ENCODE measurements at regions not wholly inside any gene's neighbourhood (a gene's known extent, or its start where the extent isn't known, plus 50 kb on each side); places are given as distances from the start of the nearest gene placed in this dataset.

- no peak for DNase-seq (ENCODE audit: low read depth in 3 of 3, low spot score in 2 of 3)
Measured at GRCh38 chr15:66900586-66901310, 164.7 kb upstream of the SMAD3 start.

- DNase-seq (ENCODE audit: low read depth in 3 of 3, low spot score in 2 of 3): no peak
Measured at GRCh38 chr15:66901336-66902100, 163.9 kb upstream of the SMAD3 start.

DNA sequence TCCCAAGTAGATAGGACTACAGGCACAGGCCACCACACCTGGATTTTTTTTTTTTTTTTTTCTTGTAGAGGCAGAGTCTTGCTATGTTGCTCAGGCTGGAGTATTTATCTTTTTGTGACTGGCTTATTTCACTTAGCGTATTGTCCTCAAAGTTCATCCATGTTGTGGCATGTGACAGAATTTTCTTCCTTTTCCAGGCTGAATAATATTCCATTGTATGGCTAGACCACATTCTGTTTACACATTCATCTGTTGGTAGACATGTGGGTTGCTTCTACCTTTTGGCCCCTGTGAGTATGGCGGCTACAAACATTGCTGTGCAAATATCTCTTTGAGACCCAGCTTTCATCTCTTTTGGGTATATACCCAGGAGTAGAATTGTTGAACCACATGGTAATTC, 160.2 kb upstream of the SMAD3 start:
- no peak for DNase-seq (ENCODE audit: low read depth in 3 of 3, low spot score in 2 of 3)

GRCh38 chr15:66905954-66906353, 159.4 kb upstream of the SMAD3 start:
- DNase-seq (ENCODE audit: low read depth in 3 of 3, low spot score in 2 of 3): no peak

- DNase-seq (ENCODE audit: low read depth in 3 of 3, low spot score in 2 of 3): no peak
Measured at GRCh38 chr15:66906668-66907614, 158.5 kb upstream of the SMAD3 start.

- DNase-seq (ENCODE audit: low read depth in 3 of 3, low spot score in 2 of 3): no peak
Measured at GRCh38 chr15:66907826-66908743, 157.3 kb upstream of the SMAD3 start.

DNA sequence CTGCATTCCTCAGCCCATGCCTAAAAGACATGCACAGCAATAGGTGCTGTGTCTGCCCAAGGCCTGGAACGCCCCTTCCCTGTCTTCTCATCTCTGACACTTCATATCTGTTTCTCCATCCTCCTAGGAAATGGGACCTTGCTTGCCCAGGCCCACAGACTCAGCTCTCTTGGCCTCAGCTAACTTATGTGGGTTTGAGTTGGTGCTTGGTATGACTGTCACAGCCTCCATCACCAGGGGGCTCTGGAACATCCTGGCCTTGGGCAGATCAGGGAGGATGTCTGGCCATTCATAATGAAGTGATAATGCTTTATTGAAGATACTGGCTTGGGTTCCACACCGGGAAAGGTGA, 156.7 kb upstream of the SMAD3 start:
- DNase-seq (ENCODE audit: low read depth in 3 of 3, low spot score in 2 of 3): no peak

DNA sequence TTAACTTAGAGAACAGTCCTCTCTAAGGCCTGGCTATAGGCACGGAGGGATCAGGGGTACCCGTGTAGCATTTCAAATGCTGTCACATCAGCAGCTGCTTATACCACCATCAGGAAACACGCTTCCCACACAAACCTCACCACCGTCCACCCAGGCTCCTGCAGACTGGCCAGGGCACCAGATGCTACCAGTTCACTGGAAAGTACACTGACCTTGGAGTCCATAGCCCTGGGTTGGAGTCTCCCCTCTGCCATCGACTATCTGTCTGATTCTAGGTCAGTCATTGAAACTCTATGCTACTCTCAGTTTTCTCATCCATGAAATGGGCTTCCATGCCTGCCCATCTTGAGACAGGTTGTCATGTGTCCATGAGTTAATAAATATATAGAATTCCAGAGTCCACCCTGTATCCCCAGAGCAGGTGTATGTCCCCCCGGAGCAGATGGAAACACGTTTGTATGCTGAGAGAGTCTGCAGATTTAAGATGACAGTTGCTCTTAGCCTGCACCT, 156.0 kb upstream of the SMAD3 start:
- DNase-seq (ENCODE audit: low read depth in 3 of 3, low spot score in 2 of 3): no peak

- no peak for DNase-seq (ENCODE audit: low read depth in 3 of 3, low spot score in 2 of 3)
Measured at GRCh38 chr15:66911131-66911700, 154.2 kb upstream of the SMAD3 start.

- DNase-seq (ENCODE audit: low read depth in 3 of 3, low spot score in 2 of 3): no peak
Measured at GRCh38 chr15:66912001-66912400, 153.4 kb upstream of the SMAD3 start.

GRCh38 chr15:66912441-66912840, 153.0 kb upstream of the SMAD3 start:
- DNase-seq (ENCODE audit: low read depth in 3 of 3, low spot score in 2 of 3): no peak

- DNase-seq (ENCODE audit: low read depth in 3 of 3, low spot score in 2 of 3): no peak
Measured at GRCh38 chr15:66917904-66918448, 147.4 kb upstream of the SMAD3 start.

- no peak for DNase-seq (ENCODE audit: low read depth in 3 of 3, low spot score in 2 of 3)
Measured at GRCh38 chr15:66919421-66919820, 146.0 kb upstream of the SMAD3 start.

DNA sequence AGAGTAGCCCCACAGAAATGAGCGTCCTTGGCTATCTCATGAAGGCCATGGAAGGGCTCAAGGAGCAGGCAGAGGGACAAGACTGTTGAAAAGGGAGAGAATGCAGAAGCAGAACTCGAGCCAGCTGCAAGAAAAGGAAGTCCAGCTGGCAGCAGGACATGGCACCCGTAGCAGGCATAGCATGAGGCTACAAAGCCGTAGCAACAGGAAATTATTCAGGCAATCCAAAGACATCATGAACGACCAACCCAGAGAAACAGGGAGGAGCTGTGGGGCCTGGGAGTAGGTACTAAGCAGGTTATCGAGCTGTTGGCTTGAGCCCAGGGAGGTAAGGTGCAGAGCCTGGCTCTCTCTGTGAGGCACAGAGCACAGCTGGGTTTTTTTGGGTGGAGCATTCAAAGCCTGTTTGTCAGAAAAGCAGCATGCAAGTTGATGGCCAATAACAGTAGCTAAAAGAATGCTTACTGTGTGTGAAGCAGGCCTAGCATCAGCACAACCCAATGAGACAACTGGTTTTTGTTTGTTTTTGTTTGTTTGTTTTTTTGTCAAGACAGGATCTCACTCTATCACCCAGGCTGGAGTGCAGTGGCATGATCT, 144.0 kb upstream of the SMAD3 start:
- no peak for DNase-seq (ENCODE audit: low read depth in 3 of 3, low spot score in 2 of 3)

GRCh38 chr15:66922608-66923007, 142.8 kb upstream of the SMAD3 start:
- DNase-seq (ENCODE audit: low read depth in 3 of 3, low spot score in 2 of 3): no peak

DNA sequence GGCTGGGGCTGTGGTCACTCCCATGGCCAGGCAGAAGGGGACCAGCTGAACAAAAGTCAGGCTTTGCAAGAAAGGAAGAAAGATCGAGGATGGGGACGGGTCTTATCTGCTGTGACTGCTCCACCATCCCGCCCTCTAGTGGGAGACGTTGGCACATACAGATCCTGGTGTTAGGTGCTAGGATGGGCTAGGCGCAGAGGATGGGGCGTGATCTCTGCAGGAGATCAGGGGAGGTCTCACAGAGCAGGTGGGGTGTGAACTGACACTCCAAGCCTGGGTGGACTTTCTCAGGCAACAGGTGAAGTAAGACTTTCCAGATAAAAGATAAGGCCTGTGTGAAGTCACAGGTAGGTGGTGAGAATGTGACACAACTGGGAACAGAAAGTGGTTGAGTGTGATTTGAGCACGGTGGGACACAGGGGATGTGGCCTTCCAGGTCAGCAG, 141.9 kb upstream of the SMAD3 start:
- no peak for DNase-seq (ENCODE audit: low read depth in 3 of 3, low spot score in 2 of 3)

GRCh38 chr15:66924889-66925288, 140.5 kb upstream of the SMAD3 start:
- DNase-seq (ENCODE audit: low read depth in 3 of 3, low spot score in 2 of 3): no peak

GRCh38 chr15:66925721-66926120, 139.7 kb upstream of the SMAD3 start:
- no peak for DNase-seq (ENCODE audit: low read depth in 3 of 3, low spot score in 2 of 3)

Data from right renal cortex interstitium (tissue), 3 donors.